GM10266 (cell line): ENCODE measurements at regions not wholly inside any gene's neighbourhood (a gene's known extent, or its start where the extent isn't known, plus 50 kb on each side); places are given as distances from the start of the nearest gene placed in this dataset.

ENCODE experiments used
- DNase-seq: peaks from one replicate; pipeline ENCODE4 v3.0.0; 2012; ENCODE audit errors: extremely low spot score
- TF ChIP-seq, protein P1 (sequence below): IDR thresholded peaks from 2 replicates; pipeline ENCODE4 v1.5.1; 2012; ENCODE audit warnings: mild to moderate bottlenecking, low read depth; ENCODE audit not compliant: control insufficient read depth, insufficient read depth; ENCODE audit errors: missing control alignments

DNA sequence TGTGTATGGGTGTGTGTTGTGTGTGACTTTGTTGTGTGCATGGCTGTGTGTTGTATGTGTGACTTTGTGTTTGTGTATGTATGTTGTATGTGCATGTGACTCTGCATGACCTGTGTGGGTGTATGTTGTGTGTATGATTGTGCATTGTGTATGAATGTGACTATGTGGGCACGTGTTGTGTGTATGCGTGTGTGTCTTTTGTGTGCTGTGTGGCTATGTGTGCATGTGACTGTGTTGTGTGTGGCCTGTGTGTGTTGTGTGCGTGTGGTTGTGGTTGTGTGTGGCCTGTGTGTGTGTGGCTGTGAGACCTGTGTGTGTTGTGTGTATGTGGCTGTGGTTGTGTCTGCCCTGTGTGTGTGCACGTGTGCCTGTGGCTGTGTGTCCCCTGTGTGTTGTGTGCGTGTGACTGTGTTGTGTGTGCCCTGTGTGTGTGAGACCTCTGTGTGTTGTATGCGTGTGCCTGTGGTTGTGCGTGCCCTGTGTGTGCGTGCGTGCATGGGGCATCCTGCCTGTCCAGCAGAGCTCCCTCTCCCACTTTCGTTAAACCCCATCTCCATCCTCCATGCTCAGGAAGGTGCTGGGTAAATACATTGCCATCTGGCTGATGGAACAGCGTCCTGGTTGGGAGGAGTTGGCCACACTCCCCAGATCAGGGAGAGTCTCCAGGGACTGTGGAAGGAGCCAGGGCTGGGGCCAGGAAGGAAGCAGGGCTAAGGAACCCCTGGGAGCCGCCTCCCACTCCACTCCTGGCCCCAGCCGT, 90.1 kb upstream of the GSE1 start:
- TF ChIP-seq, protein P1, sequence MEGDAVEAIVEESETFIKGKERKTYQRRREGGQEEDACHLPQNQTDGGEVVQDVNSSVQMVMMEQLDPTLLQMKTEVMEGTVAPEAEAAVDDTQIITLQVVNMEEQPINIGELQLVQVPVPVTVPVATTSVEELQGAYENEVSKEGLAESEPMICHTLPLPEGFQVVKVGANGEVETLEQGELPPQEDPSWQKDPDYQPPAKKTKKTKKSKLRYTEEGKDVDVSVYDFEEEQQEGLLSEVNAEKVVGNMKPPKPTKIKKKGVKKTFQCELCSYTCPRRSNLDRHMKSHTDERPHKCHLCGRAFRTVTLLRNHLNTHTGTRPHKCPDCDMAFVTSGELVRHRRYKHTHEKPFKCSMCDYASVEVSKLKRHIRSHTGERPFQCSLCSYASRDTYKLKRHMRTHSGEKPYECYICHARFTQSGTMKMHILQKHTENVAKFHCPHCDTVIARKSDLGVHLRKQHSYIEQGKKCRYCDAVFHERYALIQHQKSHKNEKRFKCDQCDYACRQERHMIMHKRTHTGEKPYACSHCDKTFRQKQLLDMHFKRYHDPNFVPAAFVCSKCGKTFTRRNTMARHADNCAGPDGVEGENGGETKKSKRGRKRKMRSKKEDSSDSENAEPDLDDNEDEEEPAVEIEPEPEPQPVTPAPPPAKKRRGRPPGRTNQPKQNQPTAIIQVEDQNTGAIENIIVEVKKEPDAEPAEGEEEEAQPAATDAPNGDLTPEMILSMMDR = no peak
- no peak for DNase-seq

DNA sequence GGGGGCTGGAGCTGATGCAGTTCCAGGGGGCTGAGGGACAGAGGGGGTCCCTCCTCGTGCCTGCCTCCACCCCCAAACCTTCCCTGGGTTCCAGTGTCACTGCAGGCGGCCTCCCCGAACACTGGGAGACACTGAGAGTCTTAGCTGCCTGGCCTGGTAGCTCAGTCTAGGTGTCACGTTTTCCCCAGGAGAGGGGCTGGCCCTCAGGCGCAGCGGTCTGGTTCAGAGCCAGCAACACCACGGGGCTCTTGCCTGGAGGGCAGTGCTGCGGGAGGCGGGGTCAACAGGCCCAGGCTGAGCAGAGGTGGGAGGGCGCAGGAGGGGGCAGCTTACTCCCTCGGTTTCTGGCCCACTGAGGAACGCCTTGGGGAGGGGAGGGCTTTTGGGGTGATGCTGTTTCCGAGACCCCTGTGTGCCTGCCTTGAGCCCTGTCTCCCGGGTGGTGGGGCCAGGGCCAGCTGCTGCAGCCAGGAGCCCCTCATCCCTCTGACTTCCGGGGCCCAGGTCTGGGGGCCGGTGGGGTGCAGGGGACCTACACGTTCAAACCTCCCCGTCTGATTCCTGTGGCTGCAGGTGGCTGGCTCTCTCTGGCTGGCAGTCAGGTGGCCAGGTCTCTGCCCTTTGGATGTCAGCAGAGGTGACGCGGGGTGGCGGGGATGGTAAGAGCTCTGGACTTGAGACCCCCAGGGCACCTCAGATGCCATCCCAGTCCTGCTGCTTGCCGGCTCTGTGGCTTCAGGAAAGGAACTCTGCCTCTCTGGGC, 89.3 kb upstream of the GSE1 start:
- no peak for DNase-seq
- TF ChIP-seq, protein P1 = no peak

DNA sequence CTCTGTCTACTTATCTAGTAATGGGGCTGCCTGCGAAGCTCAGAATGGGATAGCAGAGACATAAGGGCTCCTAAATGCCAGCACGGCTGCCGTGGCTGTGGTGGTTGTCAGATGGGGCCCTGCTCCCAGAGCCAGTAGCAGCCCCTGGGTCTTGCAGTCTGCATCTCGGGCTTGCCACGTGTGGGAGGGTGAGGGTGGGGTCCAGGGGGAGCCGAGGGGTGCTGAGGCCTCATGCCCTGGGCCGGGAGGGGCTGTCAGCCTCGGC, 88.8 kb upstream of the GSE1 start:
- TF ChIP-seq, protein P1 = no peak
- DNase-seq = no peak

DNA sequence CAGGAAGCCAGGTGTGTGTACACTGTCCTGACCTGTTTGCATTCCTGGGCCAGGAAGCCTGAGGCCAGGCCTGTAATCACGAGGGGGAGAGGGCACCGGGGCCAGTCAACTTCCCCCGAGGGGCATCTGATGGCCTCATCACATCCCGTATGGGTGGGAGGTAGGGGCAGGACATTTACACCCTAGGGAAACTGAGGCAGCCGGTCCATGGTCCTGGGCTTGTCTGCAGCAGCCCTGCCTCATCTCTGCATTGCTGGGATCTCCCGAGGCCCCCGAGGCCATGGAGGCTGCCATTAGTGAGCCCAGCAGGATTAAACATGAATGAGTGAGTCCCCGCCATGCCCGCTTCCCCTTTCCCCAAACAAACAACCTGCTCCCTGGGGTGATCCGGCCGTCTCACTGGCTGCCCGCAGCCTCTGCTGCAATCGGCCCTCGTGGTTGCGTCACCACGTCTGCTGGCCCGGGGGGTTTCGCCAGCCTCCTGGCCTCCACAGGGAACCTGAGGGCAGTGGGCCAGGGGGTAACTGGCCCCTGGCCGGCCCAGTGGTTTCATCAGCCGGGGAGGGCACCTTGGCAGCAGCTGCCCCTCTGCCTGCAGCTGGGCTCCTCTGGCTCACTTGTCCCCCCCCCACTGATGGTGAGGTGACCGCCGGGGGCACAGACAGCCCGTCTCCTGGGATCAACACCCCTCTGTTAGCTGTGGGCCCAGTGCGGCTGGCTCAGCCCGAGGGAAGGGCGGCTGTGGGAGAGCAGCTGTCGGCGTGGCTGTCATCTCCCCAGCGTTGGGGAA, 88.3 kb upstream of the GSE1 start:
- TF ChIP-seq, protein P1 = no peak
- no peak for DNase-seq

DNA sequence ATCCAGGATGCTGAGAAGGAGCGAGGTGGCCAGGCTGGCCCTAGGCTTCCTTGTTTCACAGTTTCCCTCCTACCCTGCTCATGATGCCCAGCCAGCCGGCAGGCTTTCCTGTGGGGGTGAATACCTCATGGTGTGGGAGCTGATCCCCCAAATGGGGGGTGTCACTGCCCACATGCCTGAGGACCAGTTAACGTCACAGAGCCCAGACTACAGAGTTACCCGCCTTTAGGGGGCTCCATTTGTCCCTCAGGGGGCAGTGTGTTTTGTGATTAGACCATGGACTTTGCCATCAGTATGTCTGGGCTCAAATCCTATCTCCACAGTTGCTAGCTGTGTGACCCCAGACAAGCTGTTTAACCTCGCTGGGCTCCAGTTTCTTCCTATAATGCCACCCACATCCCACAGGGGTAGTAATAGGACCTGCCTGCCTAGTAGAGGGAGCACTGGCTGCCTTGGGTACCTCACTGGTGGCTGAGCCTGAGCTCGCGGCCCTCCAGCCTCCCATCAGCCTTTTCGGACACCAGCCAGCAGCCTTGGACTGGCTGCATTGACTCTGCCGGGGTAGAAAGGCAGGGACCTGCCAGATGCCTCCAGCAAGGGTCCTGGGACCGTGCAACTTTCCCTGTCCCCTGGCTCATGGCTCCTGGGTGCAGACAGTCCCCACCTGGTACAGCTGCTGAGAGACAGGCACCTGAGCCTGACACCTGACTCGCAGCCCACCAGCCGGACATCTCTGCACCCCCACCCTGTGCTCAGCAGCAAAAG, 87.5 kb upstream of the GSE1 start:
- TF ChIP-seq, protein P1 = no peak

DNA sequence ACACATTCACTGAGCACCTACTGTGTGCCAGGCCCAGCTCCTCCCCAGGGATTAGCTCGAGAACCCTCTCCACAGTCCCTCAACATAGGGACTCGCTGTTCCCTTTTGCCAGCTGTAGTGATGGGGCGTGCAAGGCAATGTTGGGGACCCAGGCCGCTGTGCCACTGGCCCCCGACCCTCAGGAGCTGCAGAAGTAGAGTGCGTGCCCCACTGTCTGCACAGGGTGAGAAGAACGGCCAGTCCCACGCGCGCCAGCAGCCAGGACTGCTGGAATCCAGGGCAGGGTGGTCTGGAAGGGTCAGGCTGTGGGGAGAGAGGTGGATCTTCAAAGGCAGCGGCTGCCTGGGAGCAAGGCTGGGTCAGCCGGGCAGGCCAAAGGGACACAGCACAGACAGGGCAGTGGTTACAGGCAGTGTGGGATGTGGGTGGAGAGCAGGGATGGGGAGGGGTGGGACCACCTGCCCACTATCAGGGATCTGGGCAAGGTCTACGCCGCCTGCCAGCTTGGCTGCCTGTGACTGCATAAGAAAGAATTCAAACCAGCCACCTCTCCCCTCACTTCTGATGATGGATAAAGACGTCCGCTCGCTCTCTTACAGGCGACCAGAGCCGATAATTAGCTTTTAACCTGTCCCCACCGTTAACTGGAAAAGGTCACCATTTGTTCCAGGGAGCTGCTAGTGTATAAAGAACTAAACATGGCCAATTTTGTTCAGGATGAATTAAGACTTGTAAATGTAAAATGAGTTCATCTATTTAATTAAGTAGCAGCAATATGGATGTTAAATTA, 86.7 kb upstream of the GSE1 start:
- TF ChIP-seq, protein P1 = no peak
- no peak for DNase-seq

More for the DNA sequence above, 87.5 kb upstream of the GSE1 start:
- DNase-seq = no peak
